GM23338 (cell line): ENCODE measurements at regions not wholly inside any gene's neighbourhood (a gene's known extent, or its start where the extent isn't known, plus 50 kb on each side); places are given as distances from the start of the nearest gene placed in this dataset.

Experiments used
- ATAC-seq: fragments of 200-7000 bp; cut with Tn5 transposase; 3 replicates; pipeline ENCODE4 v1.9.1; 2020
- DNase-seq: peaks from one replicate; pipeline ENCODE4 v3.0.0-alpha.2; 2015; ENCODE audit warnings: low spot score
- H2AFZ ChIP-seq: fragments of 200-600 bp; sonication (generic); 2 replicates; pipeline ENCODE4 v1.8.0; 2016; ENCODE audit warnings: antibody characterized with exemption, mild to moderate bottlenecking, moderate library complexity
- H3F3A ChIP-seq: fragments of 200-600 bp; sonication (generic); replicated peaks from 2 replicates; pipeline ENCODE4 v1.8.0; 2017; ENCODE audit warnings: antibody characterized with exemption, mixed run types, low read depth
- H3K27ac ChIP-seq: fragments of 200-600 bp; sonication (generic); 2 replicates; pipeline ENCODE4 v1.6.1; 2016; ENCODE audit warnings: low read depth
- H3K27me3 ChIP-seq: fragments of 200-600 bp; sonication (generic); 2 replicates; pipeline ENCODE4 v1.8.0; 2016; ENCODE audit warnings: mild to moderate bottlenecking, mixed run types, moderate library complexity; ENCODE audit not compliant: insufficient read depth
- H3K36me3 ChIP-seq: fragments of 200-600 bp; sonication (generic); 2 replicates; pipeline ENCODE4 v1.8.0; 2016; ENCODE audit warnings: mild to moderate bottlenecking; ENCODE audit not compliant: insufficient read depth
- H3K4me1 ChIP-seq: fragments of 200-600 bp; sonication (generic); 2 replicates; pipeline ENCODE4 v1.8.0; 2016; ENCODE audit warnings: mild to moderate bottlenecking, moderate library complexity; ENCODE audit not compliant: insufficient read depth
- H3K4me2 ChIP-seq: fragments of 200-600 bp; sonication (generic); 2 replicates; pipeline ENCODE4 v1.7.1; 2017; ENCODE audit warnings: mixed run types
- H3K4me3 ChIP-seq: fragments of 200-600 bp; sonication (generic); 2 replicates; pipeline ENCODE4 v1.6.1; 2016; ENCODE audit warnings: mixed run types
- H3K79me2 ChIP-seq: fragments of 200-600 bp; sonication (generic); replicated peaks from 2 replicates; pipeline ENCODE4 v1.8.0; 2017; ENCODE audit warnings: mild to moderate bottlenecking; ENCODE audit not compliant: insufficient read depth
- H3K9me2 ChIP-seq: fragments of 200-600 bp; sonication (generic); 2 replicates; pipeline ENCODE4 v1.8.0; 2017; ENCODE audit not compliant: insufficient read depth
- H4K20me1 ChIP-seq: fragments of 200-600 bp; sonication (generic); replicated peaks from 2 replicates; pipeline ENCODE4 v1.8.0; 2017; ENCODE audit warnings: mild to moderate bottlenecking; ENCODE audit not compliant: insufficient read depth
- H3K27ac Mint-ChIP-seq: 2 replicates; pipeline ENCODE4 v1.8.0; 2020; ENCODE audit warnings: inconsistent platforms, mild to moderate bottlenecking, moderate library complexity, mixed read lengths
- H3K27me3 Mint-ChIP-seq: 3 replicates; pipeline ENCODE4 v1.8.0; 2022; ENCODE audit warnings: low read depth, mild to moderate bottlenecking, moderate library complexity, mixed read lengths, inconsistent platforms; ENCODE audit not compliant: insufficient read depth, poor library complexity
- H3K36me3 Mint-ChIP-seq: 3 replicates; pipeline ENCODE4 v1.8.0; 2021; ENCODE audit warnings: low read depth, mild to moderate bottlenecking, inconsistent platforms, moderate library complexity, mixed read lengths
- H3K4me1 Mint-ChIP-seq: 3 replicates; pipeline ENCODE4 v1.8.0; 2020; ENCODE audit warnings: mild to moderate bottlenecking, inconsistent platforms, mixed read lengths
- H3K4me3 Mint-ChIP-seq: 3 replicates; pipeline ENCODE4 v1.8.0; 2021; ENCODE audit warnings: moderate library complexity, mild to moderate bottlenecking, inconsistent platforms, mixed read lengths
- H3K9me3 Mint-ChIP-seq: 3 replicates; pipeline ENCODE4 v1.8.0; 2020; ENCODE audit warnings: moderate library complexity, mild to moderate bottlenecking, inconsistent platforms, mixed read lengths
- CREB1 ChIP-seq: fragments of 250-450 bp; sonication (Bioruptor Pico); IDR thresholded peaks from 2 replicates; pipeline ENCODE4 v1.5.0; 2020; ENCODE audit warnings: low read depth, mild to moderate bottlenecking, moderate library complexity
- CTCF ChIP-seq, 2 experiments: fragments of 200-600 bp in 1 of 2; sonication (generic) in 1 of 2; conservative IDR thresholded peaks; 2 replicates each; pipeline versions ENCODE4 v1.5.1 to v1.6.1; 2016 to 2017; ENCODE audit warnings: antibody characterized with exemption in 2 of 2, low read depth in 2 of 2, mild to moderate bottlenecking in 2 of 2, moderate library complexity in 1 of 2
- ETS1 ChIP-seq: IDR thresholded peaks from 2 replicates; pipeline ENCODE4 v1.6.1; 2016; ENCODE audit warnings: antibody characterized with exemption
- EZH2 ChIP-seq: fragments of 200-600 bp; sonication (generic); IDR thresholded peaks from one replicate; pipeline ENCODE4 v1.8.0; 2017; ENCODE audit warnings: antibody characterized with exemption, mild to moderate bottlenecking, low read depth; ENCODE audit not compliant: unreplicated experiment
- EZH2phosphoT487 ChIP-seq: fragments of 200-600 bp; sonication (generic); IDR thresholded peaks from one replicate; pipeline ENCODE4 v1.8.1; 2018; ENCODE audit warnings: antibody characterized with exemption; ENCODE audit not compliant: unreplicated experiment
- JUNB ChIP-seq: IDR thresholded peaks from one replicate; pipeline ENCODE4 v1.6.1; 2016; ENCODE audit warnings: antibody characterized with exemption; ENCODE audit not compliant: unreplicated experiment
- NANOG ChIP-seq: IDR thresholded peaks from 2 replicates; pipeline ENCODE4 v1.6.1; 2016; ENCODE audit warnings: antibody characterized with exemption, borderline replicate concordance
- POLR2AphosphoS5 ChIP-seq: IDR thresholded peaks from 2 replicates; pipeline ENCODE4 v1.6.1; 2016; ENCODE audit warnings: antibody characterized with exemption, low read depth
- STAT1 ChIP-seq: IDR thresholded peaks from one replicate; pipeline ENCODE4 v1.6.1; 2016; ENCODE audit warnings: antibody characterized with exemption; ENCODE audit not compliant: unreplicated experiment
- ZNF114 ChIP-seq: fragments of 250-450 bp; sonication (Bioruptor Pico); IDR thresholded peaks from 2 replicates; pipeline ENCODE4 v1.5.0; 2020; ENCODE audit warnings: mild to moderate bottlenecking, moderate library complexity
- ZNF331 ChIP-seq: fragments of 250-450 bp; sonication (Bioruptor Pico); IDR thresholded peaks from 2 replicates; pipeline ENCODE4 v1.5.0; 2020; ENCODE audit warnings: low read depth, mild to moderate bottlenecking, moderate library complexity
- ZNF462 ChIP-seq: fragments of 250-450 bp; sonication (Bioruptor Pico); IDR thresholded peaks from 2 replicates; pipeline ENCODE4 v1.5.0; 2020; ENCODE audit warnings: mild to moderate bottlenecking, moderate library complexity
- TF ChIP-seq, protein P1 (sequence below): IDR thresholded peaks from one replicate; pipeline ENCODE4 v1.6.1; 2018; ENCODE audit warnings: antibody characterized with exemption; ENCODE audit not compliant: unreplicated experiment

- TF ChIP-seq EZH2: no peak
- no peak for TF ChIP-seq ETS1
- TF ChIP-seq NANOG: no peak
- no peak for TF ChIP-seq CTCF (conservative IDR thresholded peaks at IDR 0.05; ENCODE audit: low read depth in 2 of 2)
- no peak for TF ChIP-seq ZNF331 (CRISPR knock-in tag)
- no peak for TF ChIP-seq CREB1 (CRISPR knock-in tag)
Measured at GRCh38 chr14:23789696-23790095, 153.5 kb downstream of the DHRS2 start (continued).

- Mint-ChIP-seq H3K4me3 (no peak overlapping the region), H3K27ac (no peak overlapping the region), H3K9me3 (peaks cover 1% of the 10 kb centered on the region), H3K4me1 (no peaks in the 10 kb centered on the region), H3K27me3 (peaks cover under 1% of the 10 kb centered on the region), H3K36me3 (no peaks in the 10 kb centered on the region)
- H3K79me2 ChIP-seq: no peaks in the 10 kb centered on the region
- H2AFZ ChIP-seq: no peak overlapping the region
- no peaks in the 10 kb centered on the region for H3F3A ChIP-seq
- no peak for DNase-seq
- ATAC-seq: no peak; the same call in 2 of the 3 replicates
- H4K20me1 ChIP-seq: no peaks in the 10 kb centered on the region
- 0 out of 2 replicates have a peak, but pooled peaks cover 5% of the 10 kb centered on the region for H3K9me2 ChIP-seq
- H3K27ac ChIP-seq: no peak overlapping the region
- no peak overlapping the region for H3K4me3 ChIP-seq
- no peaks in the 10 kb centered on the region for H3K36me3 ChIP-seq
- H3K27me3 ChIP-seq: no peaks in the 10 kb centered on the region
- no peak overlapping the region for H3K4me2 ChIP-seq
- no peaks in the 10 kb centered on the region for H3K4me1 ChIP-seq
- TF ChIP-seq, protein P1, sequence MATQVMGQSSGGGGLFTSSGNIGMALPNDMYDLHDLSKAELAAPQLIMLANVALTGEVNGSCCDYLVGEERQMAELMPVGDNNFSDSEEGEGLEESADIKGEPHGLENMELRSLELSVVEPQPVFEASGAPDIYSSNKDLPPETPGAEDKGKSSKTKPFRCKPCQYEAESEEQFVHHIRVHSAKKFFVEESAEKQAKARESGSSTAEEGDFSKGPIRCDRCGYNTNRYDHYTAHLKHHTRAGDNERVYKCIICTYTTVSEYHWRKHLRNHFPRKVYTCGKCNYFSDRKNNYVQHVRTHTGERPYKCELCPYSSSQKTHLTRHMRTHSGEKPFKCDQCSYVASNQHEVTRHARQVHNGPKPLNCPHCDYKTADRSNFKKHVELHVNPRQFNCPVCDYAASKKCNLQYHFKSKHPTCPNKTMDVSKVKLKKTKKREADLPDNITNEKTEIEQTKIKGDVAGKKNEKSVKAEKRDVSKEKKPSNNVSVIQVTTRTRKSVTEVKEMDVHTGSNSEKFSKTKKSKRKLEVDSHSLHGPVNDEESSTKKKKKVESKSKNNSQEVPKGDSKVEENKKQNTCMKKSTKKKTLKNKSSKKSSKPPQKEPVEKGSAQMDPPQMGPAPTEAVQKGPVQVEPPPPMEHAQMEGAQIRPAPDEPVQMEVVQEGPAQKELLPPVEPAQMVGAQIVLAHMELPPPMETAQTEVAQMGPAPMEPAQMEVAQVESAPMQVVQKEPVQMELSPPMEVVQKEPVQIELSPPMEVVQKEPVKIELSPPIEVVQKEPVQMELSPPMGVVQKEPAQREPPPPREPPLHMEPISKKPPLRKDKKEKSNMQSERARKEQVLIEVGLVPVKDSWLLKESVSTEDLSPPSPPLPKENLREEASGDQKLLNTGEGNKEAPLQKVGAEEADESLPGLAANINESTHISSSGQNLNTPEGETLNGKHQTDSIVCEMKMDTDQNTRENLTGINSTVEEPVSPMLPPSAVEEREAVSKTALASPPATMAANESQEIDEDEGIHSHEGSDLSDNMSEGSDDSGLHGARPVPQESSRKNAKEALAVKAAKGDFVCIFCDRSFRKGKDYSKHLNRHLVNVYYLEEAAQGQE: no peak
- TF ChIP-seq ZNF114 (CRISPR knock-in tag) (no peak), EZH2phosphoT487 (no peak), STAT1 (no peak), ZNF462 (CRISPR knock-in tag) (no peak), POLR2AphosphoS5 (no peak), EZH2 (no peak), NANOG (no peak), ZNF331 (CRISPR knock-in tag) (no peak), CREB1 (CRISPR knock-in tag) (no peak), JUNB (no peak)
Measured at GRCh38 chr14:23793532-23793931, 157.4 kb downstream of the DHRS2 start.
